Astrocyte (in vitro differentiated cells and primary cell): ENCODE measurements at regions not wholly inside any gene's neighbourhood (a gene's known extent, or its start where the extent isn't known, plus 50 kb on each side); places are given as distances from the start of the nearest gene placed in this dataset.

Experiments used
- DNase-seq: peaks from one replicate; pipeline ENCODE4 v3.0.0-alpha.2; 2010; ENCODE audit warnings: low read depth
- FAIRE-seq: peaks from 2 replicates; lab custom pipeline; 2011; peaks lifted over from hg19 to GRCh38; lab: Jason Lieb, UNC
- H2AFZ ChIP-seq: 2 replicates; pipeline ENCODE4 v1.6.0; 2012; ENCODE audit warnings: low read depth, low read length, inconsistent platforms
- H3K27ac ChIP-seq: 2 replicates; pipeline ENCODE4 v1.5.1; 2011; ENCODE audit warnings: low read depth, low read length, inconsistent platforms
- H3K27me3 ChIP-seq: 2 replicates; pipeline ENCODE4 v1.6.0; 2011; ENCODE audit warnings: low read length, inconsistent platforms; ENCODE audit not compliant: insufficient read depth
- H3K36me3 ChIP-seq: 2 replicates; pipeline ENCODE4 v1.5.1; 2011; ENCODE audit warnings: low read length, inconsistent platforms; ENCODE audit not compliant: insufficient read depth
- H3K4me1 ChIP-seq: 2 replicates; pipeline ENCODE4 v1.5.1; 2011; ENCODE audit warnings: low read length, inconsistent platforms; ENCODE audit not compliant: insufficient read depth
- H3K4me2 ChIP-seq: 2 replicates; pipeline ENCODE4 v1.6.0; 2012; ENCODE audit warnings: low read length, inconsistent platforms
- H3K4me3 ChIP-seq: 2 replicates; pipeline ENCODE4 v1.5.1; 2011; ENCODE audit warnings: low read depth, mild to moderate bottlenecking, low read length, inconsistent platforms; ENCODE audit not compliant: insufficient read depth
- H3K79me2 ChIP-seq: 2 replicates; pipeline ENCODE4 v1.6.0; 2012; ENCODE audit warnings: mild to moderate bottlenecking, low read length, inconsistent platforms; ENCODE audit not compliant: insufficient read depth
- H3K9ac ChIP-seq: 2 replicates; pipeline ENCODE4 v1.6.0; 2012; ENCODE audit warnings: mild to moderate bottlenecking, low read length, inconsistent platforms
- H3K9me3 ChIP-seq: 2 replicates; pipeline ENCODE4 v1.5.1; 2012; ENCODE audit warnings: low read depth, mild to moderate bottlenecking, low read length, inconsistent platforms; ENCODE audit not compliant: insufficient read depth
- H4K20me1 ChIP-seq: 2 replicates; pipeline ENCODE4 v1.6.0; 2012; ENCODE audit warnings: low read length, inconsistent platforms; ENCODE audit not compliant: insufficient read depth
- H3K27ac Mint-ChIP-seq: one replicate; pipeline ENCODE4 v1.8.0; 2021; ENCODE audit warnings: mild to moderate bottlenecking, mixed read lengths; ENCODE audit not compliant: unreplicated experiment
- H3K27me3 Mint-ChIP-seq: one replicate; pipeline ENCODE4 v1.8.0; 2021; ENCODE audit warnings: low read depth, mixed read lengths; ENCODE audit not compliant: unreplicated experiment
- H3K36me3 Mint-ChIP-seq: one replicate; pipeline ENCODE4 v1.8.0; 2021; ENCODE audit warnings: low read depth, mixed read lengths; ENCODE audit not compliant: unreplicated experiment
- H3K4me1 Mint-ChIP-seq: one replicate; pipeline ENCODE4 v1.8.0; 2021; ENCODE audit warnings: low read depth, mixed read lengths; ENCODE audit not compliant: unreplicated experiment
- H3K4me3 Mint-ChIP-seq: one replicate; pipeline ENCODE4 v1.8.0; 2021; ENCODE audit warnings: mild to moderate bottlenecking, moderate library complexity, mixed read lengths; ENCODE audit not compliant: unreplicated experiment
- H3K9me3 Mint-ChIP-seq: one replicate; pipeline ENCODE4 v1.8.0; 2021; ENCODE audit warnings: mild to moderate bottlenecking, mixed read lengths; ENCODE audit not compliant: unreplicated experiment
- EZH2 ChIP-seq: IDR thresholded peaks from 2 replicates; pipeline ENCODE4 v1.6.1; 2012; ENCODE audit warnings: mild to moderate bottlenecking, low read length, inconsistent platforms; ENCODE audit not compliant: insufficient read depth
- TF ChIP-seq, protein P1 (sequence below): IDR thresholded peaks from 2 replicates; pipeline ENCODE4 v1.5.1; 2011; ENCODE audit warnings: low read depth, mild to moderate bottlenecking, inconsistent platforms, low read length, moderate library complexity; ENCODE audit not compliant: insufficient read depth

DNA sequence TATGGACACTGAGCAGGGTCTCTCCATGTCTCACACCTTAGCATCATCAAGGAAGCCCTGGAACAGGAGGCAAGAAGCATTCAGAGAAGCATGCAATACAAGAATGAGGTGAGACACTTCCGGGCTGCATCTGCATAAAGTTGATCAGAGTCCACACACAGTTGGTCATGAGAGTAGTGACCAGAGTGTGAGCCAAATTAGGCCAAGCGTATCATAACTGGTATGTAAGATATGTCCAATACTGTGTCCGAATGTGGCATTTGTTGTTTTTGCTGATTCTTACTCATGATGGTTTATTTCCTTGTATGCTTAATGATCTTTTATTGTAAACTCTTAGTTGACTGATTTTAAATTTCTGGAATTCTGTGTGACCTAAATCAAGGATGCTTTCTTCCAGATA, 315.7 kb downstream of the INSC start:
- no peaks in the 10 kb centered on the region for H3K79me2 ChIP-seq
- no peak for FAIRE-seq
- H3K4me3 Mint-ChIP-seq = no peak overlapping the region
- H3K4me1 ChIP-seq = no peaks in the 10 kb centered on the region
- H3K4me2 ChIP-seq = no peak overlapping the region
- H3K4me1 Mint-ChIP-seq = no peaks in the 10 kb centered on the region
- DNase-seq = no peak
- H4K20me1 ChIP-seq = no peaks in the 10 kb centered on the region
- H3K36me3 ChIP-seq = no peaks in the 10 kb centered on the region
- no peak overlapping the region for H3K27ac Mint-ChIP-seq
- H3K36me3 Mint-ChIP-seq = no peaks in the 10 kb centered on the region
- peaks cover 2% of the 10 kb centered on the region for H3K9me3 ChIP-seq
- H2AFZ ChIP-seq = no peak overlapping the region
- peaks cover 5% of the 10 kb centered on the region for H3K27me3 Mint-ChIP-seq
- H3K9me3 Mint-ChIP-seq = peaks cover 1% of the 10 kb centered on the region
- no peak overlapping the region for H3K4me3 ChIP-seq
- no peaks in the 10 kb centered on the region for H3K27me3 ChIP-seq
- no peak for TF ChIP-seq EZH2
- TF ChIP-seq, protein P1, sequence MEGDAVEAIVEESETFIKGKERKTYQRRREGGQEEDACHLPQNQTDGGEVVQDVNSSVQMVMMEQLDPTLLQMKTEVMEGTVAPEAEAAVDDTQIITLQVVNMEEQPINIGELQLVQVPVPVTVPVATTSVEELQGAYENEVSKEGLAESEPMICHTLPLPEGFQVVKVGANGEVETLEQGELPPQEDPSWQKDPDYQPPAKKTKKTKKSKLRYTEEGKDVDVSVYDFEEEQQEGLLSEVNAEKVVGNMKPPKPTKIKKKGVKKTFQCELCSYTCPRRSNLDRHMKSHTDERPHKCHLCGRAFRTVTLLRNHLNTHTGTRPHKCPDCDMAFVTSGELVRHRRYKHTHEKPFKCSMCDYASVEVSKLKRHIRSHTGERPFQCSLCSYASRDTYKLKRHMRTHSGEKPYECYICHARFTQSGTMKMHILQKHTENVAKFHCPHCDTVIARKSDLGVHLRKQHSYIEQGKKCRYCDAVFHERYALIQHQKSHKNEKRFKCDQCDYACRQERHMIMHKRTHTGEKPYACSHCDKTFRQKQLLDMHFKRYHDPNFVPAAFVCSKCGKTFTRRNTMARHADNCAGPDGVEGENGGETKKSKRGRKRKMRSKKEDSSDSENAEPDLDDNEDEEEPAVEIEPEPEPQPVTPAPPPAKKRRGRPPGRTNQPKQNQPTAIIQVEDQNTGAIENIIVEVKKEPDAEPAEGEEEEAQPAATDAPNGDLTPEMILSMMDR = no peak
- no peak overlapping the region for H3K9ac ChIP-seq
- no peak overlapping the region for H3K27ac ChIP-seq

- no peaks in the 10 kb centered on the region for H3K4me1 ChIP-seq
- Mint-ChIP-seq H3K36me3 (no peaks in the 10 kb centered on the region), H3K4me1 (no peaks in the 10 kb centered on the region), H3K4me3 (no peak overlapping the region), H3K27ac (no peak overlapping the region), H3K9me3 (peaks cover 1% of the 10 kb centered on the region), H3K27me3 (peaks cover 5% of the 10 kb centered on the region)
- no peak overlapping the region for H3K27ac ChIP-seq
- no peak overlapping the region for H3K4me2 ChIP-seq
- no peaks in the 10 kb centered on the region for H3K36me3 ChIP-seq
- TF ChIP-seq EZH2 = no peak
- TF ChIP-seq, protein P1 = no peak
- H3K4me3 ChIP-seq = no peak overlapping the region
- FAIRE-seq = no peak
- H3K27me3 ChIP-seq = no peaks in the 10 kb centered on the region
- H3K9me3 ChIP-seq = peaks cover 2% of the 10 kb centered on the region
- no peaks in the 10 kb centered on the region for H4K20me1 ChIP-seq
- no peaks in the 10 kb centered on the region for H3K79me2 ChIP-seq
- no peak overlapping the region for H3K9ac ChIP-seq
- H2AFZ ChIP-seq = no peak overlapping the region
- DNase-seq = no peak
Observed at GRCh38 chr11:15434529-15434928, 319.8 kb downstream of the INSC start.

DNA sequence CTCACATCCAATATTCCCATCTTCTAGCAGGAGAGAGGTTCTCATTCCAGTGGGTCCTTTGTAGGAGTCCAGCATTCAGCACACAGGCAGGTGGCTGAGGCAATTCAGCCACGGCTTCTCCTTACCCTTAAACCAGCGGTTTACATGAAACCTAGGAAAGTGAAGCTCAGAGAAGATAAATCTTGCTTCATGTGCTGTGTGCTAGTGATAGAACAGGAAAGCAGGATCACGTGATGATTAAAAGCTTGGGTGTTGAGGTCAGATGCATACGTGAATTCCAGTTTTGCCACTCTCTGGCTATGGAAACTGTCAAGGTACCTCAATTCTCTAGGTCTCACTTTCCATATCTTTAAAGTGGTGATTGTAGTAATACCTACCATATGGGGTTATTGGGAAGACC, 331.6 kb downstream of the INSC start:
- H3K79me2 ChIP-seq = no peaks in the 10 kb centered on the region
- no peaks in the 10 kb centered on the region for H3K36me3 ChIP-seq
- Mint-ChIP-seq H3K36me3 (no peaks in the 10 kb centered on the region), H3K27me3 (peaks cover 8% of the 10 kb centered on the region), H3K4me3 (no peak overlapping the region), H3K27ac (no peak overlapping the region), H3K9me3 (no peaks in the 10 kb centered on the region), H3K4me1 (no peaks in the 10 kb centered on the region)
- no peaks in the 10 kb centered on the region for H3K9me3 ChIP-seq
- TF ChIP-seq, protein P1 = no peak
- TF ChIP-seq EZH2 = no peak
- H2AFZ ChIP-seq = no peak overlapping the region
- H3K27ac ChIP-seq = no peak overlapping the region
- H3K27me3 ChIP-seq = no peaks in the 10 kb centered on the region
- FAIRE-seq (no peak), DNase-seq (no peak)
- H4K20me1 ChIP-seq = no peaks in the 10 kb centered on the region
- no peak overlapping the region for H3K9ac ChIP-seq
- no peaks in the 10 kb centered on the region for H3K4me1 ChIP-seq
- H3K4me3 ChIP-seq = no peak overlapping the region
- no peak overlapping the region for H3K4me2 ChIP-seq
